ENCODE measurements at regions not wholly inside any gene's neighbourhood (a gene's known extent, or its start where the extent isn't known, plus 50 kb on each side); places are given as distances from the start of the nearest gene placed in this dataset.

DNA sequence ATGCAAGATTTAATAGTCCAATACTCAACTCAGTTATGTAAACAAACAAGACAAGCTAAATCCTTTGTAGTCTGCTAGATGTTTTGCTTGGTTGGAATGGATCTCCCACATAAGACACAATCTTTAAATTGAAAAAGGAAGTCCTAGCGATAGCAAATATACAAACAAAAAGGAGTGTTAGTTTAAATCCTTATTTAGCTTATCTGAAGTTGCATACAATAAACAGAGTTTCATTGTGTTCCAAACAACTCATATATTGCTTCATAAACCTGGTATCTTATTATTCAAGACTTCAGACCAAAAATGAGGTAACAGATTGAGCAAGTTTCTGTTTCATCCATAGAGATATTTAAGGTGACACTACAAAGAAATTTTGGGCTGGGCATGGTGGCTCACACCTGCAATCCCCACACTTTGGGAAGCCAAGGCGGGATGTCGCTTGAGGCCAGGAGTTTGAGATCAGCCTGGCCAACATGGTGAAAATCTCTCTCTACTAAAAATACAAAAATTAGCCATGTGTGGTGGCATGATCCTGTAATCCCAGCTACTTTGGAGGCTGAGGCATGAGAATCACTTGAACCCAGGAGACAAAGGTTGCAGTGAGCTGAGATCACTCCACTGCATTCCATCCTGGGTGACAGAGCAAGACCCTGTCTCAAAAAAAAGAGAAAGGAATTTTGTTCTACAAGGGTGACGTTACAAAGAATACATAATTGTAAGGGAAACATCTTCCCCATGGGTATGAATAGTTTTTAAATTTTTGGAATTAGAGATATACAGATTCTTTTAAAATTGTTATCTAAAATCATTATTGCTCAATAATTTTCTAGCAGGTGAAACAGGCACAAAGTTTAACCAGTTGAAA lies 150.5 kb upstream of the L3MBTL4 start:
- TF ChIP-seq, protein P1, sequence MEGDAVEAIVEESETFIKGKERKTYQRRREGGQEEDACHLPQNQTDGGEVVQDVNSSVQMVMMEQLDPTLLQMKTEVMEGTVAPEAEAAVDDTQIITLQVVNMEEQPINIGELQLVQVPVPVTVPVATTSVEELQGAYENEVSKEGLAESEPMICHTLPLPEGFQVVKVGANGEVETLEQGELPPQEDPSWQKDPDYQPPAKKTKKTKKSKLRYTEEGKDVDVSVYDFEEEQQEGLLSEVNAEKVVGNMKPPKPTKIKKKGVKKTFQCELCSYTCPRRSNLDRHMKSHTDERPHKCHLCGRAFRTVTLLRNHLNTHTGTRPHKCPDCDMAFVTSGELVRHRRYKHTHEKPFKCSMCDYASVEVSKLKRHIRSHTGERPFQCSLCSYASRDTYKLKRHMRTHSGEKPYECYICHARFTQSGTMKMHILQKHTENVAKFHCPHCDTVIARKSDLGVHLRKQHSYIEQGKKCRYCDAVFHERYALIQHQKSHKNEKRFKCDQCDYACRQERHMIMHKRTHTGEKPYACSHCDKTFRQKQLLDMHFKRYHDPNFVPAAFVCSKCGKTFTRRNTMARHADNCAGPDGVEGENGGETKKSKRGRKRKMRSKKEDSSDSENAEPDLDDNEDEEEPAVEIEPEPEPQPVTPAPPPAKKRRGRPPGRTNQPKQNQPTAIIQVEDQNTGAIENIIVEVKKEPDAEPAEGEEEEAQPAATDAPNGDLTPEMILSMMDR (conservative IDR thresholded peaks at IDR 0.05 in 1 of 2, IDR thresholded peaks at IDR 0.05 in 1 of 2; ENCODE audit: extremely low read depth in 1 of 2, insufficient read depth in 1 of 2, low read depth in 1 of 2, low read length in 2 of 2): no peak
- TF ChIP-seq EZH2 (IDR thresholded peaks at IDR 0.05; ENCODE audit: borderline replicate concordance, low read length): no peak

Data from mammary epithelial cell (primary cell).